ENCODE measurements at regions not wholly inside any gene's neighbourhood (a gene's known extent, or its start where the extent isn't known, plus 50 kb on each side); places are given as distances from the start of the nearest gene placed in this dataset.

GRCh38 chr4:166282081-166282770 lies 409.2 kb downstream of the TLL1 start:
- H2BK12ac ChIP-seq (ENCODE audit: low read length in 2 of 2): no peak overlapping the region
- H3K4ac ChIP-seq (ENCODE audit: low read depth in 1 of 2, low read length in 2 of 2): no peak overlapping the region
- no peaks in the 10 kb centered on the region for H3K4me1 ChIP-seq (ENCODE audit: control insufficient read depth, insufficient read depth, low read depth, low read length)
- no peak overlapping the region for H2AK5ac ChIP-seq (ENCODE audit: low read length, severe bottlenecking)
- H2AFZ ChIP-seq (ENCODE audit: low read depth, low read length): no peak overlapping the region
- H3K36me3 ChIP-seq (ENCODE audit: control insufficient read depth in 1 of 2, insufficient read depth in 2 of 2, low read depth in 1 of 2, low read length in 2 of 2): no peaks in the 10 kb centered on the region
- H3K9ac ChIP-seq (ENCODE audit: low read length): no peak overlapping the region
- no peak for DNase-seq
- no peak overlapping the region for H2BK5ac ChIP-seq (ENCODE audit: low read depth, low read length, poor library complexity, severe bottlenecking)
- no peak overlapping the region for H3K4me3 ChIP-seq (ENCODE audit: insufficient read depth in 1 of 2, low read depth in 1 of 2, low read length in 2 of 2)
- no peak overlapping the region for H4K91ac ChIP-seq (ENCODE audit: low read length)
- no peaks in the 10 kb centered on the region for H3K9me3 ChIP-seq (ENCODE audit: control insufficient read depth, low read length)
- H3K23ac ChIP-seq (ENCODE audit: low read length in 2 of 2): no peak overlapping the region
- no peaks in the 10 kb centered on the region for H3K27me3 ChIP-seq (ENCODE audit: control insufficient read depth in 1 of 2, insufficient read depth in 1 of 2, low read length in 2 of 2)
- H3K14ac ChIP-seq (ENCODE audit: low read length in 2 of 2): no peak overlapping the region
- H4K8ac ChIP-seq (ENCODE audit: low read length): no peak overlapping the region
- no peak overlapping the region for H2BK120ac ChIP-seq (ENCODE audit: low read depth, low read length)
- no peaks in the 10 kb centered on the region for H3K79me1 ChIP-seq (replicated peaks; ENCODE audit: low read length, poor library complexity, severe bottlenecking)
- no peak overlapping the region for H2BK15ac ChIP-seq (ENCODE audit: low read depth, poor library complexity, severe bottlenecking)
- no peak overlapping the region for H3K18ac ChIP-seq (ENCODE audit: low read depth in 1 of 2, low read length in 2 of 2)
- no peak overlapping the region for H3K4me2 ChIP-seq (ENCODE audit: low read length, poor library complexity, severe bottlenecking)
- no peak overlapping the region for H3K27ac ChIP-seq (ENCODE audit: low read length, poor library complexity, severe bottlenecking)
- no CpG with 5 or more reads among the region's 1 CpG for WGBS

- Histone ChIP-seq H3K9me3 (ENCODE audit: control insufficient read depth, low read length) (no peaks in the 10 kb centered on the region), H3K27me3 (ENCODE audit: control insufficient read depth in 1 of 2, insufficient read depth in 1 of 2, low read length in 2 of 2) (no peaks in the 10 kb centered on the region), H3K4me3 (ENCODE audit: insufficient read depth in 1 of 2, low read depth in 1 of 2, low read length in 2 of 2) (no peak overlapping the region), H3K27ac (ENCODE audit: low read length, poor library complexity, severe bottlenecking) (no peak overlapping the region), H3K4ac (ENCODE audit: low read depth in 1 of 2, low read length in 2 of 2) (no peak overlapping the region), H4K8ac (ENCODE audit: low read length) (no peak overlapping the region), H3K23ac (ENCODE audit: low read length in 2 of 2) (no peak overlapping the region), H3K4me1 (ENCODE audit: control insufficient read depth, insufficient read depth, low read depth, low read length) (no peaks in the 10 kb centered on the region), H2BK15ac (ENCODE audit: low read depth, poor library complexity, severe bottlenecking) (no peak overlapping the region), H4K91ac (ENCODE audit: low read length) (no peak overlapping the region), H3K9ac (ENCODE audit: low read length) (no peak overlapping the region), H2BK5ac (ENCODE audit: low read depth, low read length, poor library complexity, severe bottlenecking) (no peak overlapping the region), H3K79me1 (replicated peaks; ENCODE audit: low read length, poor library complexity, severe bottlenecking) (no peaks in the 10 kb centered on the region), H2AFZ (ENCODE audit: low read depth, low read length) (no peak overlapping the region), H3K14ac (ENCODE audit: low read length in 2 of 2) (no peak overlapping the region), H2AK5ac (ENCODE audit: low read length, severe bottlenecking) (no peak overlapping the region), H2BK120ac (ENCODE audit: low read depth, low read length) (no peak overlapping the region), H3K4me2 (ENCODE audit: low read length, poor library complexity, severe bottlenecking) (no peak overlapping the region), H3K36me3 (ENCODE audit: control insufficient read depth in 1 of 2, insufficient read depth in 2 of 2, low read depth in 1 of 2, low read length in 2 of 2) (no peaks in the 10 kb centered on the region), H2BK12ac (ENCODE audit: low read length in 2 of 2) (no peak overlapping the region), H3K18ac (ENCODE audit: low read depth in 1 of 2, low read length in 2 of 2) (no peak overlapping the region)
- no peak for DNase-seq
Observed at GRCh38 chr4:166284221-166284620, 411.2 kb downstream of the TLL1 start.

- no peak overlapping the region for H2BK5ac ChIP-seq (ENCODE audit: low read depth, low read length, poor library complexity, severe bottlenecking)
- no peak overlapping the region for H3K18ac ChIP-seq (ENCODE audit: low read depth in 1 of 2, low read length in 2 of 2)
- H4K8ac ChIP-seq (ENCODE audit: low read length): no peak overlapping the region
- H3K4me2 ChIP-seq (ENCODE audit: low read length, poor library complexity, severe bottlenecking): no peak overlapping the region
- H2BK15ac ChIP-seq (ENCODE audit: low read depth, poor library complexity, severe bottlenecking): no peak overlapping the region
- no peaks in the 10 kb centered on the region for H3K79me1 ChIP-seq (replicated peaks; ENCODE audit: low read length, poor library complexity, severe bottlenecking)
- H2AK5ac ChIP-seq (ENCODE audit: low read length, severe bottlenecking): no peak overlapping the region
- DNase-seq: no peak
- H2BK12ac ChIP-seq (ENCODE audit: low read length in 2 of 2): no peak overlapping the region
- H2AFZ ChIP-seq (ENCODE audit: low read depth, low read length): no peak overlapping the region
- 76% methylated on average over 2 of the region's 4 CpGs for WGBS
- H4K91ac ChIP-seq (ENCODE audit: low read length): no peak overlapping the region
- no peak overlapping the region for H2BK120ac ChIP-seq (ENCODE audit: low read depth, low read length)
- H3K27ac ChIP-seq (ENCODE audit: low read length, poor library complexity, severe bottlenecking): no peak overlapping the region
- H3K4me3 ChIP-seq (ENCODE audit: insufficient read depth in 1 of 2, low read depth in 1 of 2, low read length in 2 of 2): no peak overlapping the region
- no peak overlapping the region for H3K4ac ChIP-seq (ENCODE audit: low read depth in 1 of 2, low read length in 2 of 2)
- no peak overlapping the region for H3K14ac ChIP-seq (ENCODE audit: low read length in 2 of 2)
- H3K9ac ChIP-seq (ENCODE audit: low read length): no peak overlapping the region
- no peaks in the 10 kb centered on the region for H3K4me1 ChIP-seq (ENCODE audit: control insufficient read depth, insufficient read depth, low read depth, low read length)
- no peaks in the 10 kb centered on the region for H3K27me3 ChIP-seq (ENCODE audit: control insufficient read depth in 1 of 2, insufficient read depth in 1 of 2, low read length in 2 of 2)
- H3K23ac ChIP-seq (ENCODE audit: low read length in 2 of 2): no peak overlapping the region
- no peaks in the 10 kb centered on the region for H3K36me3 ChIP-seq (ENCODE audit: control insufficient read depth in 1 of 2, insufficient read depth in 2 of 2, low read depth in 1 of 2, low read length in 2 of 2)
- H3K9me3 ChIP-seq (ENCODE audit: control insufficient read depth, low read length): no peaks in the 10 kb centered on the region
Observed at GRCh38 chr4:166290426-166290825, 417.4 kb downstream of the TLL1 start.

GRCh38 chr4:166293556-166293955 lies 420.5 kb downstream of the TLL1 start:
- Histone ChIP-seq H3K4me2 (ENCODE audit: low read length, poor library complexity, severe bottlenecking) (no peak overlapping the region), H3K79me1 (replicated peaks; ENCODE audit: low read length, poor library complexity, severe bottlenecking) (no peaks in the 10 kb centered on the region), H3K27ac (ENCODE audit: low read length, poor library complexity, severe bottlenecking) (no peak overlapping the region), H3K27me3 (ENCODE audit: control insufficient read depth in 1 of 2, insufficient read depth in 1 of 2, low read length in 2 of 2) (no peaks in the 10 kb centered on the region), H3K14ac (ENCODE audit: low read length in 2 of 2) (no peak overlapping the region), H2AK5ac (ENCODE audit: low read length, severe bottlenecking) (no peak overlapping the region), H4K91ac (ENCODE audit: low read length) (no peak overlapping the region), H2BK12ac (ENCODE audit: low read length in 2 of 2) (no peak overlapping the region), H3K18ac (ENCODE audit: low read depth in 1 of 2, low read length in 2 of 2) (no peak overlapping the region), H2BK5ac (ENCODE audit: low read depth, low read length, poor library complexity, severe bottlenecking) (no peak overlapping the region), H3K9me3 (ENCODE audit: control insufficient read depth, low read length) (no peaks in the 10 kb centered on the region), H3K23ac (ENCODE audit: low read length in 2 of 2) (no peak overlapping the region), H2AFZ (ENCODE audit: low read depth, low read length) (no peak overlapping the region), H3K4me3 (ENCODE audit: insufficient read depth in 1 of 2, low read depth in 1 of 2, low read length in 2 of 2) (no peak overlapping the region), H3K4me1 (ENCODE audit: control insufficient read depth, insufficient read depth, low read depth, low read length) (no peaks in the 10 kb centered on the region), H3K36me3 (ENCODE audit: control insufficient read depth in 1 of 2, insufficient read depth in 2 of 2, low read depth in 1 of 2, low read length in 2 of 2) (no peaks in the 10 kb centered on the region), H3K4ac (ENCODE audit: low read depth in 1 of 2, low read length in 2 of 2) (no peak overlapping the region), H3K9ac (ENCODE audit: low read length) (no peak overlapping the region), H4K8ac (ENCODE audit: low read length) (no peak overlapping the region), H2BK120ac (ENCODE audit: low read depth, low read length) (no peak overlapping the region), H2BK15ac (ENCODE audit: low read depth, poor library complexity, severe bottlenecking) (no peak overlapping the region)
- no CpG with 5 or more reads among the region's 2 CpGs for WGBS
- DNase-seq: no peak
